T-helper 1 cell (primary cell): ENCODE measurements at regions not wholly inside any gene's neighbourhood (a gene's known extent, or its start where the extent isn't known, plus 50 kb on each side); places are given as distances from the start of the nearest gene placed in this dataset.
"Not testable (repeated sequence)": the region's sequence is repeated elsewhere in the genome, so short reads cannot be mapped to it uniquely, and the experiment has no call there.

Experiments
- DNase-seq, 5 donors: peaks; one replicate each; pipeline ENCODE4 v3.0.0-alpha.2; 2012 to 2020

- DNase-seq: no peak
Observed at GRCh38 chr1:30133414-30134055, 589.9 kb downstream of the MATN1 start.

- no peak for DNase-seq
Observed at GRCh38 chr1:30132602-30133286, 590.6 kb downstream of the MATN1 start.

- not testable (repeated sequence) for DNase-seq
Observed at GRCh38 chr1:30130566-30130965, 592.8 kb downstream of the MATN1 start.

- DNase-seq: no peak
Observed at GRCh38 chr1:30130099-30130498, 593.3 kb downstream of the MATN1 start.

GRCh38 chr1:30129421-30130055 lies 593.8 kb downstream of the MATN1 start:
- no peak for DNase-seq

- DNase-seq: no peak
Observed at GRCh38 chr1:30129001-30129408, 594.4 kb downstream of the MATN1 start.

- no peak for DNase-seq
Observed at GRCh38 chr1:30126848-30127247, 596.5 kb downstream of the MATN1 start.

GRCh38 chr1:30125821-30126170 lies 597.6 kb downstream of the MATN1 start:
- no peak for DNase-seq

GRCh38 chr1:30125021-30125820 lies 598.2 kb downstream of the MATN1 start:
- no peak for DNase-seq

- no peak for DNase-seq
Observed at GRCh38 chr1:30123896-30124295, 599.5 kb downstream of the MATN1 start.

GRCh38 chr1:30123036-30123435 lies 600.3 kb downstream of the MATN1 start:
- no peak for DNase-seq

- DNase-seq: no peak
Observed at GRCh38 chr1:30120245-30121000, 603.0 kb downstream of the MATN1 start.

- DNase-seq: no peak
Observed at GRCh38 chr1:30117685-30118084, 605.7 kb downstream of the MATN1 start.

GRCh38 chr1:30111431-30111830 lies 612.0 kb downstream of the MATN1 start:
- peak in 1 of 5 donors; percentile 6 for DNase-seq

- DNase-seq: no peak
Observed at GRCh38 chr1:30110846-30111245, 612.5 kb downstream of the MATN1 start.

- no peak for DNase-seq
Observed at GRCh38 chr1:30109853-30110252, 613.5 kb downstream of the MATN1 start.

GRCh38 chr1:30108186-30108585 lies 615.2 kb downstream of the MATN1 start:
- no peak for DNase-seq

- DNase-seq: no peak
Observed at GRCh38 chr1:30106125-30106524, 617.3 kb downstream of the MATN1 start.

- DNase-seq: no peak
Observed at GRCh38 chr1:30104551-30104950, 618.8 kb downstream of the MATN1 start.

- DNase-seq: no peak
Observed at GRCh38 chr1:30103708-30104411, 619.5 kb downstream of the MATN1 start.

GRCh38 chr1:30102605-30103004 lies 620.8 kb downstream of the MATN1 start:
- DNase-seq: no peak
